NCI-H774 (cell line): ENCODE measurements at regions not wholly inside any gene's neighbourhood (a gene's known extent, or its start where the extent isn't known, plus 50 kb on each side); places are given as distances from the start of the nearest gene placed in this dataset.

ENCODE experiments used
- DNase-seq: peaks from one replicate; lab custom pipeline; 2025; lab: John Stamatoyannopoulos, UW

DNA sequence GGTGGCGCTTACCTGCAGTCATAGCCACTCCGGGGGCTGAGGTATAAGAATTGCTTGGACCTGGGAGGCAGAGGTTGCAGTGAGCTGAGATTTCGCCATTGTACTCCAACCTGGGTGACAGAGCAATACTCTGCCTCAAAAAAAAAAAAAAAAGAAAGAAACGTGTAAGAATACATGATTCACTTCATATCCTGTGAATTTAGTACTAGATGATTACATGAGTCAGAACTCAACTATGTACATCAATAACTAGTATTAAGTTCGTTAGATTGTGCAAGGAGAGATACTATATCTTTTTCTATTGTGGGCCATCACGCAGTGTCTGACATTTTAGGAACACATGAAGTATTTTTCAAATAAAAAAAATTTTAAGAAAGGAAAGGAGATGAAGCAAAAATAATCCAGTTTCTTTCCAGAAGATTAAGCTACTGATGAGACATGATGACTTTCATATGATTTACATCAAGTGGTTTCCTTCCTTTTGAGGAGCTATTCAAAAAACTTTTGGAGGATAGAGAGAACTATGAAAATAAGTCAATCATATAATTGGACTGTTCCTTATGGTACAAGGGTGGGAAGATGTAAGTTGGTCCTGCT, 64.7 kb upstream of the EXOC1L start:
- no peak for DNase-seq

- no peak for DNase-seq
These were observed 63.4 kb upstream of the EXOC1L start for GRCh38 chr4:55756208-55756607.

- no peak for DNase-seq
These were observed 62.1 kb upstream of the EXOC1L start for GRCh38 chr4:55757356-55757952.

DNA sequence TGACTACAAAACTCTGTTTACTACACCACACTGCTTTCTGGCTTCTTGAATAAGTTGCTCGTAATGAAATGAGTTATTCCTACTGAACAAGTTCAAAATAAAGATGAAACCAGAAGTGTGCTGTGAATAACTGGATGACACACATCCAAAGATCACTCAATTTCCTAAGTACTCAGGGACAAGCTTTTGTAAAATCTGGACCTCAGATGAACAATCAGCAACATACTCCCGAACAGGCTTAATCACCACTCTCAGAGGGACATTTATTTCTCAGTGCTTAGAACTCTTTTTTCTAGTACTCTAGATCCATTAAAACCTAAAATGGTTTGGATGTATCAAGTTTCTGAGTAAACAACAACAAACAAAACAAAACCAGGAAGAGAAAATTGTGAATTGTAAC, 61.5 kb upstream of the EXOC1L start:
- peak; percentile 56 for DNase-seq

- DNase-seq = peak; percentile 56
These were observed 61.0 kb upstream of the EXOC1L start for GRCh38 chr4:55758570-55758969.

DNA sequence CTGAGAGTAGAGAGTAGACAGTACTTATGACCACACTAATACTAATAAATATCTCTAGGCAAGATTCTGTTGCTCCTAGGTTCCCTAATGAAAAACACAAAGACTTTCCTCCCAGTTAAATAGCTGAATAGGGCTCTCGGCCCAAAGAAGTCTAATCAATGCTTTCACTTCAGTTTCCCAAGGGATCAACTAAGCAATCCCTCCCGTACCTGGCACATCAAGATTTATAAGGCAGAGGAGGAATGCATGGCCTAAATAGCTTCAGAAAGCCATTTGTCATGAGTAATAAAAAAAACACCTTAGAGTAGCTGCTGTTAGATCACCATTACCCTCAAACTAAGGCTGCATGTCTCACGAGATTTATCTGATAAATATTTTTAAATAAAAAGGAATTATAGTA, 56.8 kb upstream of the EXOC1L start:
- no peak for DNase-seq

DNA sequence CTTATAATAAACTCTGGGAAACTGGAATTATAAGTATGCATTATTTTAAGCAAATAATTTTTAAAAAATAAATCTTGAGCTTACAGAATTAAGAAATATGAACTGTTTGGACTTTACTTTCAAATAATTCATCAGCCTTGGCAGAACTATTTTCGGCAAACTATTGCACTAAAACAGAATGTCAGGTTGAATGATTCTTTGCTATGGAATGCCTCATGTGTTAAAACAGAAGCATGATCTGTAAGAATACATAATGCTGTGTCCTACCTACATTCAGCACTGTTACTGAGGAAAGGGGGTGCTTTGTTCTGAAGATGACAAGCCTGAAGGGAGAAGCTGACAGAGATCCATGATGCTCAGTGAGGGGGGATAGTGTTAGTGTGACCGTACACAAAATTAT, 55.6 kb upstream of the EXOC1L start:
- no peak for DNase-seq

GRCh38 chr4:55765070-55765469, 54.5 kb upstream of the EXOC1L start:
- peak; percentile 25 for DNase-seq

DNA sequence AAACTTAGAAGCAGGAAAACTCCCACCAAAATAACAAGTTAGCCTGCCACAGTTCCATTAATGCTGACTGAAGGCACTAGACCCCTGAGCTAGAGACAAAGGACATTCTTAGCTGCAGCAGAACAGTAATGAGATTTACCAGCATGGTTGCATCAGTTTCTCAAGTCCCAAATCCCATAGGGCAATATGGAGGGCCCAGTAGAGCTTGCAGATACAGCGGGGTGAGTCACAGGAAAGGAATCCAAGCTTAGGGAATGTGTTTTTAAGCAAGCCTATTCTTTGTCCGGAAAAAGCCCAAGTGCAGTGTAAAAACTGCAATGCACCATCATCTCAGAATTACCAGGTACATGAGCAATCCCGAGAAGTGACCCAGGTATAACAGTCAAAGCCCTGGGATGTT, 51.3 kb upstream of the EXOC1L start:
- DNase-seq = no peak
